Suppressor macrophage (primary cell): ENCODE measurements at regions not wholly inside any gene's neighbourhood (a gene's known extent, or its start where the extent isn't known, plus 50 kb on each side); places are given as distances from the start of the nearest gene placed in this dataset.

Experiments
- DNase-seq, 4 experiments: peaks; one replicate each; pipeline ENCODE4 v3.0.0-alpha.2; 2020 to 2022

DNA sequence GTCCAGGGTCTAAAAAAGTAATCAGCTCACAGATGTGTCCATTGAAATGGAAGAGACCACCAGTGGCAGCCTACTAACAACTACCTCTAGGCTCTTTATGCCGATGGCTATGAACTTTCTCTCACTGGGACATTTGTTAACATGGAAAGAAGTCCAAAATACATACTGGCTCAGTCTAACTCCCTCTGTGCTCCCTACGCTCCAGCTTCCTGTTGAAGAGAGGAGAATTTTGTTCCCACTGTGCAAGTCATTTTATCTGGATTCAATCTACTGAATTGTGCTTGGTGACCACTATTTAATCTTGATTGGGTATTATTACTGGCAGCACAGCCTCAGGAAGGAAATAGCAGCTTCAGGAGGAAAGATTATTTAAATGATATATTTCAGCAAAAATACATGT is 128.8 kb upstream of the ARGLU1 start:
- no peak for DNase-seq

DNA sequence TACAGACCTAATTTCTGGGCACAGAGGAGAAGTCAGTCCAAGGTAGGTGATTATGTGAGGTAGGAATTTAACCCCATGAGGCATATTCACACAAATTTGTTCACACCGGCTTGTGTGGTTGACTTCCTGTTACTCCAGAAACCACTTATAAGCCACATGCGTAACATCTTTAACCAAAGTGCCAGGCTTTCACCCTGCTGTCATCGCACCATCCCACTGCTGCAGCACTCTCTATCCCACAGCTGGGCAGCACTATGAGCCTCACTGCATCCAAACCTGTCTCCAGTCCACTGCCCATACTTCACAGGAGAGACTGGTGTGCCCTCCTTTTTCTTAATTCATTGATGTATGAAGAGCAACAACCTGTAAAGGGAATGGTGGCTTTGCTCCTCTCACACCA is 128.2 kb upstream of the ARGLU1 start:
- no peak for DNase-seq

DNA sequence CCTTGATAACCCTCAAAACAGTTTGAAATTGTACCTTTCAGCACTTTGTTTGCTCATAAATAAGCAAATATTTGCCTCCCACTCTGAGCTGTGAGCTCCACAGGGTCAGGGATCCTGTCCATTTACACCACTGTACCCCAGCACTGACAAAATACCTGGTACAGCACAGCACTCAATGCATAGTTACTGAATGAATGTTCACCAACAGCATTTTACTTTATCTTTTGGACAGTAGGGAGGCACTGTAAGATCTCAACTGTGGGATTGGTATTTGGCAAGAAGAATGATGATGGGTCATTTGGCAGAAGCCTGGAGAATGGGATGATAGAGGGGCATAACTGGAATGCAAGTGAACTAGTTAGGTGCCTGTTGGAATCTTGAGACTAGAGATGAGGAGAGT is 127.2 kb upstream of the ARGLU1 start:
- no peak for DNase-seq

DNA sequence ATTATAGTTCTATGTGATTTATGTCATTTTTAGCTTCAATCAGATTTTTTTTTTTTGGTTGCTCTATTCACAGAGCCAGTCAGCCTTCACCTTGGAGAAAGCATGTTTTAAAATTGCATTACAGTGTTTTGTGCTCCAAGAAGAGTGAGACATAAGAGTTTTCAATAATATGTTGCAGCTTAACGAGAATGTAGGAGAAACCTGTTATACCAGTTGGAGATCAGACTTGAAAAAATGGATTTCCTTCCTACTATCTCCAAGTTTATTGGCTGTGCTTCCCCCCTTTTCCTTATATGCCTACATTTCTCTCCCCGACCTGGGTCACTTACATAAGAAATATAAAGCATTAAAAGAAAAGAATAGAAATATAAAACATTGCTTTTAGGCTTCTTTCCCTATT is 123.9 kb upstream of the ARGLU1 start:
- no peak for DNase-seq

DNA sequence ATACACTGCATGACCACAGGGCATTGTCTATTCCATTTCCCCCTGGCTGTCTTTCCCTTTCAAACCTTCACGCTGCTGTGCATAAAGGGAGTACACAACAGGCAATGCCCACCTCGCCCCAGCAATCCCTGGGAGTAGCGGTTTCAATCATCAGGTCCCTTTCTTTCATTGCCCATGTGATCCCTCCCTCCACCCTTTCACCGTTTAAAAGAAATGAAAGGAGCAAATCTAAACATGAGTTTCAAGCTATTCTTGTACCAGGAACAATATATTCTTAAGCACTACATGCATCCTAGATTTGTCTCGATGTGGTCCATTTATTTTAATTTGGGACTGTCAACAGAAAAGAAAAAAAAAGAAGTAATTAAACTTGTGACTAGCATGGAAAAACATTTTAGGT is 123.4 kb upstream of the ARGLU1 start:
- DNase-seq, result no peak

DNA sequence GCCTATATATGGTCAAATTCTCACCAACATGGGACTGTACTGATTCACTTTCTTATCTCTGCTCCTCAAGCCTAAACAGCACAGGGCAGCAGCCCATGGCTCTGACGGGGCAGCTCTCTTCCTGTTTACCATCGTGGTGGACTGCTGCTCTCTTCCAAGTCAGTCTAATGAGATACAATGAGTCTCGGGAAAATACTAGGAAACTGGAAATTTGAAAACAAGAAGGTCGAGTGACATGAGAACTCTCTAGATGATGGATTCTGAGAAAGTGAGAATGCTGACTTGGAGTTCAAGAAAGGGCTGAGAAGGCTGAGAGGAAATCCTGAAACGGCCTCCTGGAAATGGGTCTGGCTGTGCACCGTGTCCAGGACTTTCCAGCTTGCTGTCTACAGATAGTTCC is 122.8 kb upstream of the ARGLU1 start:
- DNase-seq, result no peak

DNA sequence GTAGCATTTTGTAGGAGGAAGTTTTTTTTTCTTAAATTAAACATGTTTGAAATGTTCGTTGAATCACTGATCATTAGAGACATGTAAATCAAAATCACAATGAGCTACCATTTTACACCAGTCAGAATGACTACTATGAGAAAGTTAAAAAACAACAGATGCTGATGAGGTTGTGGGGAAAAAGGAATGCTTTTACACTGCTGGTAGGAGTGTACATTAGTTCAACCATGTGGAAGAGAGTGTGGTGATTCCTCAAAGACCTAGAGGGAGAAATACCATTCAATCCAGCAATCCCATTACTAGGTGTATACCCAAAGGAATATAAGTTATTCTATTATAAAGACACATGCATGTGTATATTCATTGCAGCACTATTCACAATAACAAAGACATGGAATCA is 122.0 kb upstream of the ARGLU1 start:
- no peak for DNase-seq

DNA sequence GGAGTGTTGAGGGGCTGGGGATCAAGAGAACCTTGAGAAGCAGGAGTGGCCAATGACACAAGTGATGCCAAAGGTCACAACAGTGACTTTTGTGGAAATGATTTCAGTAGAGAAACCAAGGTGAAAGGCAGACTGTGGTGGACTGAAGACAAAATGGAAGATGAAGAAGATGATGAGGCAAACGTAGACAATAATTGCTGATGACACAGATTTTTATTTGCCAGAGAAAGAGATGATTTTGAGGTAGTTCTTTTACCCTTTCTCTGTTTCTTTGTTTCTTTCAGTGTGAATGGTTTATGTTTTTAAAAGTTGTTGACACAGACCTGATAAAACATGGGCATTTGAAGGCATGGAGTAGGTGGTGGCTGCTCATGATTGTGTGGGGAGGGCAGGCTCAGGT is 121.0 kb upstream of the ARGLU1 start:
- no peak for DNase-seq

DNA sequence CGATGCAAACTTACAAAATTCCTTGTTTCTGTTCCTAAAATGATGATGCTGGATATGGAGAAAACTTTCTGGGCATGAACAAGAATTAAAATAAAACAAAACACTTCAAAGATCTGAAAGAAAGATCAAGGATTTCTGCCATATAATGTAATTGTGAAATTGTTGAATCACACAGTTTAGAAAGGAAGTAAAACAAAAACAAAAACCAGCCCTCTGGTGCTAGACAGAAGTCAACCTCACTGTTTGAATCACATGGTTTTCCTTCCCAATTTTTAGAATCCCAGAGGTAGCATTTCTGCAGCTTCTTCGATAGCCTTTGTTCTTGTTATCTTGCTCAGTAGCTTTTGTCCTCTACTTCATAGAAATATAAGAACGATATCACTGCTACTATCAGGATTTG is 118.2 kb upstream of the ARGLU1 start:
- peak; percentile 20 to 66 (median 52) for DNase-seq

DNA sequence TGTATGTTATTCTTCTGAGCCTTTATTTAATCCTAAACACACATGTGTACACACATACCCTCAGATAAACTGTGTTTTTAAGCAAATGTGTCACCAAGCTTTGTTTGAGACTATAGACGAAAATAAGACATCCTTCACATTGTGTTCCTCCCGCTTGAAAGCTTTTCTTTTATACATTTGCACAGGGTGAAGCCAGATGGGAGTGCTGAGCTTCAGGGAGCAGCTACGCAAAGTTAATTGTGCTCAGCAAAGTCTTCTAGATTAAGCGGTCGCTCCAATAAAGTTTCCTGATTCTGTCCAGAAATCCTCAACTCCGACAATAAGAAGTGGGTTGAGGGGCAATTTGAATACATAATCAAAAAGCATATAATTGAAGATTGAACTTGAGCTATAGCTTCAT is 117.2 kb upstream of the ARGLU1 start:
- no peak for DNase-seq

DNA sequence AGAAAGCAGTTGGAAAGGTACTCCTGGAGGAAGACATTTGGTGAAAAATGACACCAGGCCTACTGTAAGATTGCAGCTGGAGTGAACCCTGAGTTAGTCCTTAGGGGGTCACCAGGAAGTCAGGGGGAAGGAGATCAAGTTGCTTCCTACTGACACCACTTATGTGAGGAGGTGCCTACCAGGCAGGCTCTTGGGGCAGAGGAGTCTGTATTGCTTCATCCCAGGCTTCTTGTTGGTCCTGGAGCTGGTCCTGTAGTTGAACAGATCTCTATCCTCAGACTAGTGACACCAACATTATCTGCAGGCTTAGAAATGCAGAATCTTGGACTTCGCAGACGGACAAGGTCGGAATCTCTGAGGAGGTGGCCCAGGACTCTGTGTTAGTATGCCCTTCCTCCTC is 116.0 kb upstream of the ARGLU1 start:
- no peak for DNase-seq

DNA sequence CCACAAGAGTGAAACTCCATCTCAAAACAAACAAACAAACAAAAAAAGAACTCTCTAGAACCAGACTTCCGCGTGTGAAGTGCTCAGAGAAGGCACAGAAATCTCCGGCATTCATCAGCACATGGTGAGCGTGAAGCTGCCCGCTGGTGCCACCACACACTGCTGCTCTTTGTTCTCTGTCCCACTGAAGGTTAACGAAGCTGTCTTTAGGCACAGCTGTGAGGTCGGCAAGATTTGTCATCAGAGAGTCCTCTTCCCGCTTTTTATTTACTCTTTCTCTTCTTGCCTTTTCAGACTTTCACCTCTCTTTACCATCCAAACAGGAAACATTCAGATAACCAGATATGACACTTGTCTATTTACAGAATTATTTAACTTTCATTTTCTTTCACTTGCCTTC is 115.2 kb upstream of the ARGLU1 start:
- no peak for DNase-seq

DNA sequence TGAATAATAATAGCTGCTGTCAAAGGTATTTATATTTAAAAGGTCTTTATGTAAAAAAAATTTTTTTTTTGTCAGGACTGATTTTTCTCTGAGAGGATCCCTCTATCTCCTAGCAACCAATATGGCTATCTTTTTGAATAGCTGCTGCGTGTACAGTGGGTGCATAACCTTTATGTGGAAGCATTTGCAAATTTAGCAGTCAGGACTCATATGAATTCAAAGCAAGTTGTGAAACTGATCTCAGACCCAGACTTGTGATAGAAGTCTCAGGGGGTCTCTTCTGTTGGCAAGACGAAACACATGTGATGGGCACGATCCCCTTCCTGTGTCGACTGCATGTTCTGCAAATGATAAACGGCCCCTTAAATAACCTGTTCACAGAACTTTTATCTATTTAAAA is 114.1 kb upstream of the ARGLU1 start:
- DNase-seq, result no peak

DNA sequence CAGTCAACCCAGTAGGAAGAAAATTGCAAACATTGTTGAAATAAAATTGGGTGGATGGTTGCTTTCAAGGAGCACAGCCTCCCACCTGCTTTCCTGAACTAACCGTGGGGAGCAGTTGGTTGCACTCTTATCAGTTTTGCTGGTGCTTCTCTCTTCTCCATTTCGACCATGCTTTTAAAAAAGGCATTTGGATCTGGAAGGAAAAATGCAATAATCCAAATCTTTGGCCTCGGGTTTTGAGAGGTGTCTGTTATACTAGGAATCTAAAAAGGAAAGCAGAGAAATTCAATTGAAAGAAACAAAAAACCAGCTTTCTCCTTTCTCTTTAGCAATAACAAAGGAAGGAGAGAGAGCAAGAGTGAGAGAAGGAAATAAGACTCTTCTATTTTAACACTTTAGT is 113.6 kb upstream of the ARGLU1 start:
- DNase-seq, result no peak

DNA sequence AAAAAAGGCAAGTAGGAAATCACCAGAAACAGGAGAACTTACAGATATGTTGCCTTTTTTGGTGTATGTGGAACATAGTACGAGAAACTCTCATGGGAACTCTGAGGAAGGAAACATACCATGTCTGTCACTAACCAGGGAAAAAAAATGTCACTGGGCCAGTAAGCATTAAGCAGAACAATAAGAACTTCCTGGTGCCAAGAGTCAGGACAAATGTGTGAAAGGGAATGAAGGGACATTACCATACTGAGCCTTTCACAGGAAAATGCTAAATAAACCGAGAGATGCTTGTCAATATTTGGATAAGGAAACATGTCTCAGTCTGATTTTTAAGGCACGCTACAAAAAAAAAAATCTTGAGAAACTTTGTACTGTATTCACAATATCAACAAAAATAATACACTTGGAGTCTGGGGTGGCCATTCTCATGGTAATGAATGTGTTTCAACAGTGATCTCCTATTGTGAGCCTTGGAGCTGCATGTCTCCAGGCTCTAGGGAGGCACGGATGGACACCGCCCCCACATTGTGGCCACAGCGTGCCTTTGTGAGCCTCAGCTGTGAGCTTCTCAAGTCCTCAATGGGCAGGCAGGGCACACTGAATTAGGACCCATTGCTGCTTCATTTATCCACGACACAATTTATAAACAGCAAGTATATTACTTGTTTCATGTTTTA is 113.0 kb upstream of the ARGLU1 start:
- DNase-seq, result peak in 1 of 4 experiments; percentile 26

DNA sequence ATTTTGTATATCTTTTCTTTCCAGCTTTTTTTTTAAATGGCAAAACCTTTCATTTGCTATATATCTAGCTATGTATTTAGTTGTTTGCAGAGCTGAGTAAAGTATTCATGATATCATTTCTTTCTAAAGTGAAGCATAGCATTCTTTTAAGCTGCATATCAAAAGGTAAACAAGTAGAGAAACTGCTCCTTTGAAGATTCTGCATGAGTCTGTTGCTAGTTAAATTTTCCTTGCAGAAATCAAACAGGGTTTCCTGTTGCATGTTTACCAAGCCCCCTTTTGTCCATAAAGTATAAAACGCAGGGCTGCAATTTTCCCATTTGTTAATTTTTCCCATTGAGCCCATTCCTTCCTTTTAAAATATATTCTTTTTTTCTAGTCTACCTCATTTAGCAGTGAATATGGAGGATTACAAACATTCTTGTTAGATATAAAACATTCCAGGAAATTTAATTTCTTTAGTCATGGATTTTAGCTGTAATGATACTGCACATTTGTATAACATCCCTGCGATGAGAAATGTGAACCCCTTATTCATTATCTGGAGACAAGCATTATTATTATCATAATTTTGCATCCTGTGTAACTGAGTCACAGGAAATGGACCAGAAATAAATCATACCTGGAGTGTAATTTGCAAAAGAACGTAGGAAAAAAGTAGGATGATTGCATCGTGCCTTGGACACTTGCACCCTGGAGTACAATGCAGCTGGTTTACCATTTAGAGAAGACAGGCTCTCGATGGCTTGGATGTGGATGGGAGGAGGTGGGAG is 110.9 kb upstream of the ARGLU1 start:
- DNase-seq, result no peak

DNA sequence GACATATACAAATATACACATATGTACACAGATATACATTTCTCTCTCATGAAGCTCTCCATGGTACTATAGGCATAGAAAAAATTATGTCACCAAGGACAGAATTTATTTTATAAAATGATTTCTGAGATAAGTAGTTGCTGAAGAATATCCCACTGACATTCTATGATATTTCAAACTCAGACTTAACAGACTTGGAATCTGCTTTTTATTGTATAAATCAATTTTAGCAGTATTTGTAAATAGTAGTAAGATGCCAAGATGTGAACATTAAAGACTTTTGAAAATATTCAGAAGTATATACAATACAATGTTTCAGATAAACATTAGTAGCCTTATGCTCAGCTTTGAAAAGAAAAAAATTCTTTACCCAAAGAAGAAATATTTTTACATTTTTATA is 107.4 kb upstream of the ARGLU1 start:
- DNase-seq, result no peak

DNA sequence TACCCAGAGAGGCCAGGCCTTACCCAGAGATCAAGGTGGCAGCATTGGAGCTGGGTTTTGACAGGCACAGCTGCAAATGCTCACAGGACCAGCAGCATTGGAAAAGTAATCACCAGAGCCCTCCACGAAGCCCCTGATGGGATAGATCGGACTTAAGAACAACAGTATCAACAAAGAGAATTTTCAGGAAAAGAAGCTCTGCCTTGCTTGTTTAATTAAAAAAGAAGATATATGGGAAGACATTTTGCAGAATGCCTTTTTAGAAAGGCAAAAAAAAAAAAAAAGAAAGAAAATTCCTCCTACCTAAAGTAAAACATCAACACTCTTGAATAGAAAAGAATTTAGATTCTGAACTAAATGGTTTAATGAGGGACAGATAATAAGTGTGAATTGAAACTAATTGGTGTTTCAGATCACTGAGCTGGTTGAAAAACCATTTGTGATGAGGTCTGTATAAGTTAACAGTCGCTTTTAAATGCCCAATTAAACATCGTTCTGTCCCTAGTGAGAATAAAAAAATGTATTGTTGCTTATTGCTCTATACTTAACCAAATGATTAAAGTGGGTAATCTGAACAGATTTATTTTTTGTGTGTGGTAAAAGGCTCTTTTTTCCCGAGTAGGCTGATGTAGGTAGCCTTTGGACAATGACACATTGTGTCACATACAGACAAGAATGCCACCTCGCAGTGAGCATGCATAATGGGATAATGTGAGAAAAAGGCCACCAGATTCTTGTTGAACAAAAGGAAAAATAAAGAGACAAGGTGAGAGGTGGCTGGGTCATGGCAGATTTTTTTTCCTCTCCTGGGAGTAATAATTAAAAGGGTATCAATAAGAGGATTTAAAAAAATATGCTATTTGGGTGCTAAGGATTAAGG is 93.0 kb upstream of the ARGLU1 start:
- DNase-seq, result no peak

DNA sequence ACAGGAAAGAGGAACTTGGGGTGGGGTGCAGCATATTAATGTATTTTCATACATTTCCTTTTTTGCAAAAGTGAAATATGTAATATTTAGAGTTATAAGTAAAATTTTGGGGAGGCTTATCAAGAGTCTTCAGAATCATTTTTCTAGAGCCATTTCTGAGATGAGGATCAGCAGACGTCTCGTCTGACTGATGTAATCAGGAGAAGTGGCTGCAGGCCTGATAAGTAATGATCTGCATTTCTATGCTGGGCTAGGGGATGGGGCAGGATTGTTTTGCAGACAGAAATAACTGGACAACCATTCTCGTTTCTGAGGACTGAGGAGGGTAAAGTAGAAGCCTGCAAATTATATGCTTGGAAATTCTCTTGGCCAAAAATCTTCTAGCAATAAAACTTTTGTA is 89.2 kb upstream of the ARGLU1 start:
- no peak for DNase-seq

DNA sequence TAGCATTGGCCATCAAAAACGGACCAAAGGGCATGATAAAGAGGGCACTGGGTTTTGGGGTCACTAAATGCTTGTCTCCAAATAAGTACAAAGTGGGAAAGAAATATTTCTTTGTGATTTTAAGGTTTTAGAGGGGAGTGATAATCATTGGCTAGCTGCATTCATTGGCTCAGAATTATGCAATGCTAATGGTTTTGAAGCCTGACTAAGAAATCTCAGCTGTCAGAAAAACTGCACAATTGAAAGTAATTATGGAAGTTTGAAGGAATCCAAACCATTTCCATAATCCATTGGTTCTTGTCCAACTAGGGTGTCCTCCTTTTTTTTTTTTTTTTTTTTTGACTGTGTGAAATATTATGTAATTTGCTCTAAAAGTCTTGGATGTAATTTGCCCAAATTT is 88.2 kb upstream of the ARGLU1 start:
- DNase-seq, result no peak

DNA sequence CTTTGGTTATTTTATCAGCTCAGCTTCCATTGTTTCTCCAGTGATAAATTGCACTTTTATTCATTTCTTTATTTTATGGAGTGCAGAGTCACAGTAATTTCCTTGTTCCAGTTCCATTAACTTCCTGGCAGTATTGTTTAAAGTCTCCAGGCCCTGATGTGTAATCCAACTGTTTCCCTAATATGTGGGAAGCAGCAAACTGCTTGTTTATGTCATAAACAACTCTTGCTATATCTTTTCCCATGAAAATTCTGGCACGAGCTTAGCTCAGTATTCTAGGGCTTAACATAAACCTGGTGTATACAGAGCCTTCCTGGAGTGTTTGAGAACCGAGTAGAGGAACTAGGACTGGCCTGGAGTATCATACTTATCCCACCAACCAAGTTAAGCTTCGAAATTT is 83.5 kb upstream of the ARGLU1 start:
- DNase-seq, result no peak

DNA sequence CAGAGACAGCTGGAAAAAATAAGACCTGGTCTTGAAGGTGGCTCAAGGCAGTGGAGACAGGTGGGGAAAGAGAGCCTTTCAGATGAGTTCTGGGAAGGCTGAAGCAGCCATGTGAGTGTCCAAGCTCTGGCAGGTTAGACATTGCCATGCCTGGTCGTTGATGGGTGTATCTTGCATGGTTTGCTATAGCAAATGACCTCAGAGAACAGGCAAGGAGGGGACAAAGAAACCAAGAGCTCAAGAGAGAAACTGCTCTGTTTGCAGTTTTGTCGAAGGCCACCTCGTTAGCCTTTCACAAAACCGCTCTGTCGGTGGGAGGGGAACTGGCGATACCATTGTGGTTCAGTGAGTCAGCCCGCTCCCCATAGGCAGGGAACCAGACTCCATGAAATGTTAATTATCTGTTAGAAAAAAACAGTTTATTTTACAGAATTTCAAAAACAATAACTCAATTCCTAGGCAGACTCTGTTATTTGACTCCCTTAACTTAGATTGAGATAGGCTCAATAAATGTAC is 82.8 kb upstream of the ARGLU1 start:
- DNase-seq, result no peak

DNA sequence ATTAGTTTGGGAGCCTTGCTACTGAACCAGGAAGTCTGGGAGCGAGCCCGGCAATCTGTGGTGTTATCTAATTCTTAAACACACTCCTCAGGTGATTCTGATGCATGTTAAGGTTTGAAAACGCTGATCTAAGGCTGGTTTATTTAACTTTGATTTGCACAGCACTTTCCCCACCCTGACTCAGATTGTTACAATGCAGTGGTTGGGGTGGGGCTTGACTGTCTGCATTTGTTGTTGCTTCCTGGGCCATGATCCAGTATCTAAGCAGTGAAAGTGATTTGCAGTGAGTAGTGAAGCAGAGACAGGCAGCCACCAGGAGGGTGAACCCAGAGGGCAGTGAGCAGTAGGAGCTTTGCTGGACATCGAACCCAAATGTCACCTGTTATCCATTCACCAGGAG is 81.6 kb upstream of the ARGLU1 start:
- DNase-seq, result no peak
